NOMO-1 (cell line): ENCODE measurements at regions not wholly inside any gene's neighbourhood (a gene's known extent, or its start where the extent isn't known, plus 50 kb on each side); places are given as distances from the start of the nearest gene placed in this dataset.

ENCODE experiments used
- DNase-seq, 2 experiments: peaks; one replicate each; lab custom pipeline; 2025; ENCODE audit not compliant: unreplicated experiment in 2 of 2; lab: John Stamatoyannopoulos, UW

GRCh38 chr5:35324679-35325078 is 94.4 kb upstream of the PRLR start:
- DNase-seq = no peak

GRCh38 chr5:35324201-35324600 is 93.9 kb upstream of the PRLR start:
- no peak for DNase-seq

GRCh38 chr5:35320029-35320428 is 89.7 kb upstream of the PRLR start:
- DNase-seq = no peak

- peak; percentile 89 to 100 for DNase-seq
Observed at GRCh38 chr5:35319333-35320002, 89.2 kb upstream of the PRLR start.

GRCh38 chr5:35317586-35317985 is 87.3 kb upstream of the PRLR start:
- DNase-seq = no peak

GRCh38 chr5:35316611-35317274 is 86.5 kb upstream of the PRLR start:
- DNase-seq = no peak

GRCh38 chr5:35313291-35313690 is 83.0 kb upstream of the PRLR start:
- peak; percentile 80 to 91 for DNase-seq

- DNase-seq = no peak
Observed at GRCh38 chr5:35312267-35312666, 82.0 kb upstream of the PRLR start.

GRCh38 chr5:35309365-35310130 is 79.3 kb upstream of the PRLR start:
- no peak for DNase-seq

GRCh38 chr5:35308421-35308820 is 78.1 kb upstream of the PRLR start:
- no peak for DNase-seq

- DNase-seq = no peak
Observed at GRCh38 chr5:35306716-35307365, 76.6 kb upstream of the PRLR start.

- no peak for DNase-seq
Observed at GRCh38 chr5:35305336-35306020, 75.2 kb upstream of the PRLR start.

- no peak for DNase-seq
Observed at GRCh38 chr5:35304291-35304690, 74.0 kb upstream of the PRLR start.

- no peak for DNase-seq
Observed at GRCh38 chr5:35303152-35303551, 72.9 kb upstream of the PRLR start.

- no peak for DNase-seq
Observed at GRCh38 chr5:35302544-35302943, 72.3 kb upstream of the PRLR start.

GRCh38 chr5:35297755-35298154 is 67.5 kb upstream of the PRLR start:
- no peak for DNase-seq

GRCh38 chr5:35294976-35295375 is 64.7 kb upstream of the PRLR start:
- DNase-seq = no peak

GRCh38 chr5:35294017-35294416 is 63.7 kb upstream of the PRLR start:
- no peak for DNase-seq

- no peak for DNase-seq
Observed at GRCh38 chr5:35285435-35285834, 55.1 kb upstream of the PRLR start.

- DNase-seq = no peak
Observed at GRCh38 chr5:35285011-35285410, 54.7 kb upstream of the PRLR start.

GRCh38 chr5:35284364-35284763 is 54.1 kb upstream of the PRLR start:
- DNase-seq = no peak
